Thoracic aorta (tissue), 2 donors: ENCODE measurements at regions not wholly inside any gene's neighbourhood (a gene's known extent, or its start where the extent isn't known, plus 50 kb on each side); places are given as distances from the start of the nearest gene placed in this dataset.

ENCODE experiments used
- ATAC-seq: fragments of 150-250 bp; one replicate; pipeline ENCODE4 v1.8.0; 2017; ENCODE audit warnings: low read depth; ENCODE audit not compliant: insufficient number of reproducible peaks, low FRiP score
- DNase-seq: peaks from one replicate; pipeline ENCODE4 v3.0.0-alpha.2; 2020; ENCODE audit warnings: low spot score
- H3K27ac ChIP-seq, 2 donors: fragments of 200-600 bp; sonication (generic); 1 replicate in 1 of 2; 2 replicates in 1 of 2; pipeline ENCODE4 v1.5.1; 2016; ENCODE audit warnings: mild to moderate bottlenecking in 2 of 2, moderate library complexity in 2 of 2
- H3K27me3 ChIP-seq: fragments of 200-600 bp; sonication (generic); replicated peaks from 2 replicates; pipeline ENCODE4 v1.6.0; 2016; ENCODE audit warnings: mild to moderate bottlenecking; ENCODE audit not compliant: insufficient read depth
- H3K36me3 ChIP-seq: fragments of 200-600 bp; sonication (generic); one replicate; pipeline ENCODE4 v1.5.1; 2016
- H3K4me1 ChIP-seq, 2 donors: fragments of 200-600 bp; sonication (generic); 1 replicate in 1 of 2; 2 replicates in 1 of 2; pipeline versions ENCODE4 v1.5.1 to v1.6.0; 2016; ENCODE audit warnings: low read depth in 2 of 2, mild to moderate bottlenecking in 1 of 2; ENCODE audit not compliant: control insufficient read depth in 1 of 2
- H3K4me3 ChIP-seq: fragments of 200-600 bp; sonication (generic); 2 replicates; pipeline ENCODE4 v1.5.1; 2016; ENCODE audit warnings: mild to moderate bottlenecking
- H3K9me3 ChIP-seq: fragments of 200-600 bp; sonication (generic); 2 replicates; pipeline ENCODE4 v1.5.1; 2016
- TF ChIP-seq, protein P1 (sequence below): fragments of 200-600 bp; sonication (generic); IDR thresholded peaks from one replicate; pipeline ENCODE4 v1.5.1; 2019; ENCODE audit warnings: antibody characterized with exemption

DNA sequence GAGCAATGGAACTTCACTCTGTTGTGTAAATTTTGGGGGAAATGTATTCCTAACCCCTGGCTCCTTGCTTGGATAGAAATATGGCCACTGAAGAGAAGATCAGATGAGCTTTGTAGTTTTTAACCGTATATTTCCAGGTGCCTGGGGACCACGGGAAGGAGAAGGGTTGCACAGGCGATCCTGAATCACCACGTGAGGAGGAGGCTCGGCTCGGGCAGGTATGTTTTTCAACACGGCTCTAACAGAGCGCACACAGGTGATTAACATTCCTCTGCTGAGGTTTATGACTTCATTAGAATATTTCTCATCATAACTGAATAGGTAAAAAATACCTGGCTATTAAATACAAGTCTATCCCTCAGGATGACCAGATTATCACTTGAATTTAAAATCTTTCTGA, 495.0 kb upstream of the ZFHX3 start:
- Histone ChIP-seq H3K4me1 (peaks cover 0 to 1% of the 10 kb centered on the region in 2 donors), H3K36me3 (no peaks in the 10 kb centered on the region), H3K9me3 (no peaks in the 10 kb centered on the region), H3K27me3 (no peaks in the 10 kb centered on the region), H3K4me3 (no peak overlapping the region), H3K27ac (no peak overlapping the region)
- DNase-seq: no peak
- TF ChIP-seq, protein P1, sequence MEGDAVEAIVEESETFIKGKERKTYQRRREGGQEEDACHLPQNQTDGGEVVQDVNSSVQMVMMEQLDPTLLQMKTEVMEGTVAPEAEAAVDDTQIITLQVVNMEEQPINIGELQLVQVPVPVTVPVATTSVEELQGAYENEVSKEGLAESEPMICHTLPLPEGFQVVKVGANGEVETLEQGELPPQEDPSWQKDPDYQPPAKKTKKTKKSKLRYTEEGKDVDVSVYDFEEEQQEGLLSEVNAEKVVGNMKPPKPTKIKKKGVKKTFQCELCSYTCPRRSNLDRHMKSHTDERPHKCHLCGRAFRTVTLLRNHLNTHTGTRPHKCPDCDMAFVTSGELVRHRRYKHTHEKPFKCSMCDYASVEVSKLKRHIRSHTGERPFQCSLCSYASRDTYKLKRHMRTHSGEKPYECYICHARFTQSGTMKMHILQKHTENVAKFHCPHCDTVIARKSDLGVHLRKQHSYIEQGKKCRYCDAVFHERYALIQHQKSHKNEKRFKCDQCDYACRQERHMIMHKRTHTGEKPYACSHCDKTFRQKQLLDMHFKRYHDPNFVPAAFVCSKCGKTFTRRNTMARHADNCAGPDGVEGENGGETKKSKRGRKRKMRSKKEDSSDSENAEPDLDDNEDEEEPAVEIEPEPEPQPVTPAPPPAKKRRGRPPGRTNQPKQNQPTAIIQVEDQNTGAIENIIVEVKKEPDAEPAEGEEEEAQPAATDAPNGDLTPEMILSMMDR: no peak
- ATAC-seq: no peak

DNA sequence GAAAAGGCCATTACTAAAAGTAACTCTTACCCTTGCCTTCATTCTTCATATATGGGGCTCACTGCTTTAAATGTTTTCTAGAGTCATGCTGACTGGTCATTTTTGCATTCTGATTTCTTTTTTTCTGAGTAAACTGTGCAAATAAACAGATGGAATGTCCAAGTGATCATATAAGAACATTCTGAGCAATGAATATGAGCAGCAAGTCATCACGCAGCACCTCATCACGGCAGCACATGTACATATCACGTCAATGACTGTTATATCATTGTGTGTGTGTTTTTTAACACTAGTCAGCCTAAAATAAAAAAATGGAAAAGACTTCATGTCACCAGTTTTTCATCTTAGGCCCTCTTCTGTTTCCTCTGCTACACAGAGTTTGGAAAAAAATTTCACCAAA, 490.0 kb upstream of the ZFHX3 start:
- no peaks in the 10 kb centered on the region for H3K27me3 ChIP-seq
- no peaks in the 10 kb centered on the region for H3K9me3 ChIP-seq
- TF ChIP-seq, protein P1: no peak
- H3K36me3 ChIP-seq: no peaks in the 10 kb centered on the region
- no peaks in the 10 kb centered on the region for H3K4me1 ChIP-seq
- no peak overlapping the region for H3K4me3 ChIP-seq
- no peak overlapping the region for H3K27ac ChIP-seq
- ATAC-seq (no peak), DNase-seq (no peak)

- Histone ChIP-seq H3K27ac (no peak overlapping the region), H3K4me3 (no peak overlapping the region), H3K4me1 (no peaks in the 10 kb centered on the region), H3K36me3 (no peaks in the 10 kb centered on the region), H3K9me3 (no peaks in the 10 kb centered on the region), H3K27me3 (no peaks in the 10 kb centered on the region)
- DNase-seq: no peak
- TF ChIP-seq, protein P1: no peak
- no peak for ATAC-seq
Observed at GRCh38 chr16:73536931-73537330, 489.0 kb upstream of the ZFHX3 start.

DNA sequence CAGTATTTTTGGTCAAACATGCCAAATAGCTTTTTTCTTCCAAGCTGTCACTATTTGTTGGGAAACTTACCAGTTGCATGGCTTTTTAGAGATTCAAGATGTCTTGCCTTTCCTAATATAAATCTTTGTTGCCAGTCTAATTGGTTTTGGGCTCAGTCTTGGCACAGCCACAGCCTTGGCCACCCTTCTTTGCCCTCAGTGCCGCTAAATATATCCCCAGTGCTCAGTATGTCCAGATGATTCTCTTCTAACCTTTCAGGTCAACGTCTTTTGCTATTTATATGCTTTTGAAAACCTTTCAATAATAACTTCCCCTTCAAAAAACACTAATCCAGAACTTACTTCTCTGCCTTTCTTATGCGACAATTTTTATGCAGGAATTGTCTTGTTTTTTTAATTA, 483.1 kb upstream of the ZFHX3 start:
- H3K9me3 ChIP-seq: no peaks in the 10 kb centered on the region
- DNase-seq: no peak
- TF ChIP-seq, protein P1: no peak
- H3K27me3 ChIP-seq: no peaks in the 10 kb centered on the region
- H3K27ac ChIP-seq: no peak overlapping the region
- ATAC-seq: no peak
- H3K36me3 ChIP-seq: no peaks in the 10 kb centered on the region
- H3K4me3 ChIP-seq: no peak overlapping the region
- H3K4me1 ChIP-seq: peaks cover 0 to 9% of the 10 kb centered on the region in 2 donors

DNA sequence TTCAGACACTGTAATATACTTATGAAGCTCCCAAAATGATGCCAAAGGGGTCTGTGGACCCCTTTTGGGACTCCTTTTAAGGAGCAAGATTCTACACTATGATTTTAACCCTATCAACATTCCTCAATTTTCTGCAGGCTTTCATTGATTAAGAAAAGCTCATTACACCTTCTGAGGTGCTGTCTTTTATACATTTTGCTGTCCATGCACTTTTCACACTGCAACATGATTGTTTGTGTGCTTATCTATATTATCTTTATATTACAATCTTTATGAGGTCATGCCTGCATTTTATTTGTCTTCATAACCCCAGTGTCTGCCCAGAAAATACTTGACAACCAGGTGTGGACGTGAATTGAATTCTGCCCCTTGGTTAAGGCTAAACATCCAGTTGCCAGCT, 482.6 kb upstream of the ZFHX3 start:
- ATAC-seq (no peak), DNase-seq (no peak)
- peaks cover 0 to 9% of the 10 kb centered on the region in 2 donors for H3K4me1 ChIP-seq
- no peaks in the 10 kb centered on the region for H3K36me3 ChIP-seq
- TF ChIP-seq, protein P1: no peak
- H3K27ac ChIP-seq: no peak overlapping the region
- H3K9me3 ChIP-seq: no peaks in the 10 kb centered on the region
- H3K27me3 ChIP-seq: no peaks in the 10 kb centered on the region
- H3K4me3 ChIP-seq: no peak overlapping the region
